H1 (cell line): ENCODE measurements at regions not wholly inside any gene's neighbourhood (a gene's known extent, or its start where the extent isn't known, plus 50 kb on each side); places are given as distances from the start of the nearest gene placed in this dataset.

Experiments
- CTCF ChIA-PET: fragments of 300-600 bp; sonication (Branson Sonifier 250); formaldehyde crosslinking; loops from one replicate; lab custom pipeline; 2021; ENCODE audit not compliant: partially characterized antibody; lab: Charles Lee
- POLR2A ChIA-PET: fragments of 300-600 bp; sonication (Branson Sonifier 250); formaldehyde crosslinking; loops from one replicate; lab custom pipeline; 2021; ENCODE audit warnings: inconsistent platforms; ENCODE audit not compliant: partially characterized antibody; lab: Charles Lee
- DNase-seq, 2 experiments: peaks; one replicate each; pipeline versions ENCODE4 v3.0.0 to v3.0.0-alpha.2; 2010 to 2022; ENCODE audit warnings: low spot score in 2 of 2, low read depth in 1 of 2, mixed read lengths in 1 of 2
- FAIRE-seq: peaks from 2 replicates; lab custom pipeline; 2011; peaks lifted over from hg19 to GRCh38; lab: Jason Lieb, UNC
- H2AFZ ChIP-seq: 2 replicates; pipeline ENCODE4 v1.8.1; 2012; ENCODE audit warnings: low read length, inconsistent platforms
- H2AK5ac ChIP-seq: 2 replicates; pipeline ENCODE4 v1.6.1; 2013; ENCODE audit warnings: low read depth, low read length
- H2BK120ac ChIP-seq: replicated peaks from 2 replicates; pipeline ENCODE3; 2013; ENCODE audit warnings: low read depth, low read length, inconsistent platforms
- H2BK12ac ChIP-seq: 2 replicates; pipeline ENCODE4 v1.6.1; 2013; ENCODE audit warnings: low read depth, low read length
- H2BK15ac ChIP-seq: 2 replicates; pipeline ENCODE4 v1.6.1; 2013; ENCODE audit warnings: low read length
- H2BK20ac ChIP-seq: 2 replicates; pipeline ENCODE4 v1.6.1; 2013; ENCODE audit warnings: low read length
- H2BK5ac ChIP-seq: 2 replicates; pipeline ENCODE4 v1.6.1; 2013; ENCODE audit warnings: low read depth, low read length
- H3K14ac ChIP-seq: 2 replicates; pipeline ENCODE4 v1.6.1; 2013; ENCODE audit warnings: inconsistent platforms; ENCODE audit not compliant: insufficient read length
- H3K18ac ChIP-seq: 2 replicates; pipeline ENCODE4 v1.6.1; 2013; ENCODE audit warnings: low read length; ENCODE audit errors: extremely low read depth
- H3K23ac ChIP-seq: 2 replicates; pipeline ENCODE4 v1.6.1; 2013; ENCODE audit warnings: inconsistent platforms; ENCODE audit not compliant: insufficient read length
- H3K23me2 ChIP-seq: 2 replicates; pipeline ENCODE4 v1.6.1; 2013; ENCODE audit warnings: low read depth, low read length
- H3K27ac ChIP-seq: 2 replicates; pipeline ENCODE4 v1.6.1; 2011; ENCODE audit warnings: low read depth, low read length, inconsistent platforms
- H3K27me3 ChIP-seq, 4 experiments: replicated peaks in 1 of 4; 1 replicate in 1 of 4; 2 replicates in 3 of 4; pipeline versions ENCODE4 v1.6.1 to v1.8.1; 2011 to 2013; ENCODE audit warnings: low read length in 3 of 4, mild to moderate bottlenecking in 3 of 4, inconsistent platforms in 2 of 4, mixed read lengths in 2 of 4, moderate library complexity in 1 of 4; ENCODE audit not compliant: control insufficient read depth in 3 of 4, insufficient read depth in 3 of 4; ENCODE audit errors: extremely low read depth in 1 of 4
- H3K36me3 ChIP-seq, 4 experiments: 2 replicates each; pipeline versions ENCODE4 v1.6.1 to v1.8.1; 2011 to 2013; ENCODE audit warnings: mild to moderate bottlenecking in 4 of 4, low read length in 3 of 4, moderate library complexity in 2 of 4, control low read depth in 1 of 4, inconsistent platforms in 1 of 4; ENCODE audit not compliant: insufficient read depth in 4 of 4, control insufficient read depth in 2 of 4
- H3K4ac ChIP-seq: replicated peaks from 2 replicates; pipeline ENCODE3; 2013; ENCODE audit warnings: low read length, low read depth, mixed read lengths, inconsistent platforms; ENCODE audit not compliant: insufficient read length
- H3K4me1 ChIP-seq, 4 experiments: replicated peaks in 1 of 4; 1 replicate in 1 of 4; 2 replicates in 3 of 4; pipeline versions ENCODE4 v1.6.1 to v1.8.1; 2011 to 2013; ENCODE audit warnings: low read length in 3 of 4, inconsistent platforms in 2 of 4, mixed read lengths in 1 of 4; ENCODE audit not compliant: insufficient read depth in 4 of 4, control insufficient read depth in 3 of 4
- H3K4me2 ChIP-seq, 2 experiments: 2 replicates each; pipeline versions ENCODE4 v1.6.1 to v1.8.1; 2011 to 2013; ENCODE audit warnings: low read depth in 2 of 2, low read length in 2 of 2, control low read depth in 1 of 2, inconsistent platforms in 1 of 2, mild to moderate bottlenecking in 1 of 2; ENCODE audit not compliant: insufficient read depth in 1 of 2
- H3K4me3 ChIP-seq, 4 experiments: fragments of 200-600, 300-600 bp in 1 of 4; sonication (generic), shearing (Covaris generic), sonication (Bioruptor Twin) in 1 of 4; 2 replicates each; pipeline versions ENCODE4 v1.5.1 to v1.8.1; 2011 to 2016; ENCODE audit warnings: low read length in 4 of 4, low read depth in 3 of 4, control low read depth in 2 of 4, inconsistent platforms in 2 of 4, mild to moderate bottlenecking in 2 of 4, mixed read lengths in 1 of 4, moderate library complexity in 1 of 4; ENCODE audit not compliant: insufficient read depth in 2 of 4; ENCODE audit errors: extremely low read depth in 1 of 4
- H3K56ac ChIP-seq: replicated peaks from 2 replicates; pipeline ENCODE3; 2013; ENCODE audit warnings: low read depth, mild to moderate bottlenecking, mixed read lengths, low read length, inconsistent platforms; ENCODE audit not compliant: insufficient read length
- H3K79me1 ChIP-seq: 2 replicates; pipeline ENCODE4 v1.6.1; 2013; ENCODE audit warnings: low read depth, low read length, control low read depth
- H3K79me2 ChIP-seq, 2 experiments: 2 replicates each; pipeline versions ENCODE4 v1.6.1 to v1.8.1; 2012 to 2013; ENCODE audit warnings: low read length in 2 of 2, mild to moderate bottlenecking in 2 of 2, inconsistent platforms in 1 of 2; ENCODE audit not compliant: insufficient read depth in 2 of 2, control insufficient read depth in 1 of 2
- H3K9ac ChIP-seq, 4 experiments: replicated peaks in 1 of 4; 1 replicate in 1 of 4; 2 replicates in 3 of 4; pipeline versions ENCODE4 v1.6.1 to v1.8.1; 2011 to 2013; ENCODE audit warnings: low read depth in 3 of 4, low read length in 3 of 4, control low read depth in 2 of 4, mild to moderate bottlenecking in 2 of 4, moderate library complexity in 2 of 4, inconsistent platforms in 1 of 4; ENCODE audit errors: extremely low read depth in 1 of 4
- H3K9me3 ChIP-seq, 2 experiments: 2 replicates each; pipeline versions ENCODE4 v1.6.1 to v1.8.1; 2012 to 2013; ENCODE audit warnings: mild to moderate bottlenecking in 2 of 2, moderate library complexity in 2 of 2, control low read depth in 1 of 2, inconsistent platforms in 1 of 2, low read depth in 1 of 2, low read length in 1 of 2, mixed read lengths in 1 of 2; ENCODE audit not compliant: insufficient read depth in 2 of 2
- H4K20me1 ChIP-seq, 2 experiments: replicated peaks in 1 of 2; 2 replicates each; pipeline versions ENCODE3 to v1.8.1; 2011 to 2013; ENCODE audit warnings: inconsistent platforms in 2 of 2, low read length in 2 of 2, mild to moderate bottlenecking in 1 of 2; ENCODE audit not compliant: insufficient read depth in 2 of 2, control insufficient read depth in 1 of 2
- H4K5ac ChIP-seq: 2 replicates; pipeline ENCODE4 v1.6.1; 2013; ENCODE audit warnings: low read length, low read depth, mixed read lengths, inconsistent platforms; ENCODE audit not compliant: insufficient read length
- H4K8ac ChIP-seq: 2 replicates; pipeline ENCODE4 v1.8.0; 2013; ENCODE audit warnings: mild to moderate bottlenecking, moderate library complexity, low read length, inconsistent platforms; ENCODE audit not compliant: insufficient read depth; ENCODE audit errors: extremely low read depth
- H4K91ac ChIP-seq: replicated peaks from 2 replicates; pipeline ENCODE3; 2013; ENCODE audit warnings: low read length, mixed read lengths, inconsistent platforms; ENCODE audit not compliant: insufficient read length
- CEBPB ChIP-seq: IDR thresholded peaks from 2 replicates; pipeline ENCODE4 v1.6.1; 2012; ENCODE audit warnings: low read depth, low read length
- HDAC6 ChIP-seq: IDR thresholded peaks from one replicate; pipeline ENCODE4 v1.7.1; 2012; ENCODE audit warnings: low read depth, mild to moderate bottlenecking, inconsistent platforms, low read length, moderate library complexity
- JUN ChIP-seq: IDR thresholded peaks from 2 replicates; pipeline ENCODE4 v1.6.1; 2011; ENCODE audit warnings: low read depth, mild to moderate bottlenecking, improper control_type of control experiment, low read length
- POU5F1 ChIP-seq: IDR thresholded peaks from 2 replicates; pipeline ENCODE4 v1.6.1; 2011; ENCODE audit warnings: low read depth, mild to moderate bottlenecking, low read length, moderate library complexity
- RAD21 ChIP-seq, 2 experiments: IDR thresholded peaks in 1 of 2; conservative IDR thresholded peaks in 1 of 2; 2 replicates each; pipeline ENCODE4 v1.6.1; 2011; ENCODE audit warnings: low read depth in 2 of 2, low read length in 2 of 2, improper control_type of control experiment in 1 of 2, inconsistent platforms in 1 of 2, mild to moderate bottlenecking in 1 of 2, moderate library complexity in 1 of 2
- SIN3A ChIP-seq, 2 experiments: IDR thresholded peaks in 1 of 2; conservative IDR thresholded peaks in 1 of 2; 2 replicates each; pipeline ENCODE4 v1.6.1; 2011 to 2012; ENCODE audit warnings: low read length in 2 of 2, improper control_type of control experiment in 1 of 2, low read depth in 1 of 2, mild to moderate bottlenecking in 1 of 2
- SIRT6 ChIP-seq: IDR thresholded peaks from one replicate; pipeline ENCODE4 v1.7.1; 2012; ENCODE audit warnings: low read length, inconsistent platforms
- TAF7 ChIP-seq: optimal IDR thresholded peaks from 2 replicates; pipeline ENCODE3; 2011; ENCODE audit warnings: low read depth, mild to moderate bottlenecking, inconsistent platforms, low read length, moderate library complexity, borderline replicate concordance
- YY1 ChIP-seq: IDR thresholded peaks from 2 replicates; pipeline ENCODE4 v1.6.1; 2011; ENCODE audit warnings: low read depth, mild to moderate bottlenecking, low read length
- WGBS, 2 experiments: shearing (Covaris generic) in 1 of 2; methylation state at CpG; one replicate each; pipeline versions ENCODE4 v1.1.6 to v1.1.7; 2013 to 2015; ENCODE audit warnings: low lambda C conversion rate in 2 of 2, mixed read lengths in 2 of 2, inconsistent platforms in 1 of 2, low coverage in 1 of 2, missing lambda C conversion rate in 1 of 2; ENCODE audit not compliant: insufficient replicate concordance in 2 of 2, insufficient coverage in 1 of 2, insufficient read length in 1 of 2; ENCODE audit errors: extremely low coverage in 1 of 2, missing lambda C conversion rate in 1 of 2; 5-methylcytosine and 5-hydroxymethylcytosine counted together

GRCh38 chr14:80136358-80136757 is 74.9 kb downstream of the DIO2 start:
- Histone ChIP-seq H3K4ac (no peak overlapping the region), H4K91ac (no peak overlapping the region), H3K56ac (no peak overlapping the region), H4K20me1 (no peaks in the 10 kb centered on the region), H3K23me2 (no peaks in the 10 kb centered on the region), H3K4me2 (no peak overlapping the region), H4K5ac (no peak overlapping the region), H2BK12ac (no peak overlapping the region), H3K36me3 (no peaks in the 10 kb centered on the region; a peak in 1 of 8 replicates), H3K18ac (no peak overlapping the region), H3K9ac (no peak overlapping the region), H3K27ac (no peak overlapping the region), H4K8ac (no peak overlapping the region), H3K79me2 (no peaks in the 10 kb centered on the region), H3K14ac (no peak overlapping the region), H2AK5ac (no peak overlapping the region), H3K23ac (no peak overlapping the region), H2AFZ (no peak overlapping the region), H3K4me1 (no peaks in the 10 kb centered on the region), H3K27me3 (no peaks in the 10 kb centered on the region), H3K4me3 (no peak overlapping the region), H3K9me3 (peaks cover 20% of the 10 kb centered on the region in 2 experiments), H2BK15ac (no peak overlapping the region), H2BK5ac (no peak overlapping the region), H2BK120ac (no peak overlapping the region), H3K79me1 (no peaks in the 10 kb centered on the region), H2BK20ac (no peak overlapping the region)
- CTCF ChIA-PET, result interaction anchor here (0.6 to 1.0 kb wide), 3 partner anchors 11 to 80 kb away, joined by 3 read pairs; no protein-coding TSS in a partner anchor
- POLR2A ChIA-PET, result no interaction called here
- no peak for DNase-seq
- no peak for FAIRE-seq
- TF ChIP-seq RAD21 (IDR thresholded peaks at IDR 0.05 in 1 of 2, conservative IDR thresholded peaks at IDR 0.05 in 1 of 2; ENCODE audit: low read depth in 2 of 2, low read length in 2 of 2) (no peak), CEBPB (peak; percentile 95), YY1 (0 out of 2 replicates have a peak, but pooled peaks have one; percentile 34), SIN3A (conservative IDR thresholded peaks at IDR 0.05 in 1 of 2, IDR thresholded peaks at IDR 0.05 in 1 of 2; ENCODE audit: low read depth in 1 of 2, low read length in 2 of 2) (no peak), SIRT6 (no peak), HDAC6 (no peak), POU5F1 (no peak), TAF7 (no peak), JUN (no peak)
- 95% methylated on average over 4 of the region's 4 CpGs; no CpG with 5 or more reads in 1 of the 2 experiments for WGBS, 2 experiments
